ENCODE measurements at regions not wholly inside any gene's neighbourhood (a gene's known extent, or its start where the extent isn't known, plus 50 kb on each side); places are given as distances from the start of the nearest gene placed in this dataset.

- Histone ChIP-seq H3K27me3 (ENCODE audit: insufficient read depth, low read length) (no peaks in the 10 kb centered on the region), H3K9ac (ENCODE audit: low read length) (no peak overlapping the region), H3K36me3 (ENCODE audit: control insufficient read depth in 1 of 2, insufficient read depth in 2 of 2, low read length in 2 of 2) (no peaks in the 10 kb centered on the region), H3K14ac (ENCODE audit: low read length) (no peak overlapping the region), H3K9me3 (ENCODE audit: insufficient read depth, low read depth, low read length) (no peaks in the 10 kb centered on the region), H2AK5ac (ENCODE audit: low read length) (no peak overlapping the region), H3K18ac (ENCODE audit: low read length) (no peak overlapping the region), H2BK12ac (ENCODE audit: low read length) (no peak overlapping the region), H3K79me2 (ENCODE audit: control insufficient read depth, insufficient read depth, low read length, poor library complexity) (no peaks in the 10 kb centered on the region), H3K4me3 (ENCODE audit: low read depth, low read length) (no peak overlapping the region), H3K79me1 (ENCODE audit: low read length) (no peaks in the 10 kb centered on the region), H4K8ac (ENCODE audit: low read depth, low read length) (no peak overlapping the region), H3K4me1 (ENCODE audit: control insufficient read depth in 1 of 2, insufficient read depth in 2 of 2, low read length in 2 of 2) (no peaks in the 10 kb centered on the region), H3K27ac (ENCODE audit: low read depth, low read length) (no peak overlapping the region), H4K12ac (ENCODE audit: low read depth, low read length) (no peak overlapping the region), H2BK120ac (ENCODE audit: insufficient read depth, low read length, poor library complexity) (no peak overlapping the region), H2BK5ac (ENCODE audit: low read depth, low read length, poor library complexity) (no peak overlapping the region), H3K4me2 (ENCODE audit: low read length) (no peak overlapping the region), H2AFZ (ENCODE audit: insufficient read depth, low read length, poor library complexity) (no peak overlapping the region), H3K4ac (ENCODE audit: low read depth, low read length) (no peak overlapping the region), H4K91ac (ENCODE audit: low read depth, low read length) (no peak overlapping the region), H3K23ac (ENCODE audit: low read length) (no peak overlapping the region)
- no peak for DNase-seq
- no CpG with 5 or more reads among the region's 1 CpG for WGBS (ENCODE audit: extremely low coverage, insufficient coverage, insufficient read length)
These were observed 672.6 kb downstream of the CENPC start for GRCh38 chr4:66872661-66873060.

- Histone ChIP-seq H3K23ac (ENCODE audit: low read length) (no peak overlapping the region), H3K4me3 (ENCODE audit: low read depth, low read length) (no peak overlapping the region), H2BK5ac (ENCODE audit: low read depth, low read length, poor library complexity) (no peak overlapping the region), H4K8ac (ENCODE audit: low read depth, low read length) (no peak overlapping the region), H4K12ac (ENCODE audit: low read depth, low read length) (no peak overlapping the region), H3K36me3 (ENCODE audit: control insufficient read depth in 1 of 2, insufficient read depth in 2 of 2, low read length in 2 of 2) (no peaks in the 10 kb centered on the region), H3K4ac (ENCODE audit: low read depth, low read length) (no peak overlapping the region), H3K9ac (ENCODE audit: low read length) (no peak overlapping the region), H3K79me1 (ENCODE audit: low read length) (no peaks in the 10 kb centered on the region), H3K4me2 (ENCODE audit: low read length) (no peak overlapping the region), H2AFZ (ENCODE audit: insufficient read depth, low read length, poor library complexity) (no peak overlapping the region), H3K14ac (ENCODE audit: low read length) (no peak overlapping the region), H3K27ac (ENCODE audit: low read depth, low read length) (no peak overlapping the region), H2BK120ac (ENCODE audit: insufficient read depth, low read length, poor library complexity) (no peak overlapping the region), H3K4me1 (ENCODE audit: control insufficient read depth in 1 of 2, insufficient read depth in 2 of 2, low read length in 2 of 2) (no peaks in the 10 kb centered on the region), H2BK12ac (ENCODE audit: low read length) (no peak overlapping the region), H4K91ac (ENCODE audit: low read depth, low read length) (no peak overlapping the region), H3K79me2 (ENCODE audit: control insufficient read depth, insufficient read depth, low read length, poor library complexity) (no peaks in the 10 kb centered on the region), H2AK5ac (ENCODE audit: low read length) (no peak overlapping the region), H3K9me3 (ENCODE audit: insufficient read depth, low read depth, low read length) (no peaks in the 10 kb centered on the region), H3K27me3 (ENCODE audit: insufficient read depth, low read length) (no peaks in the 10 kb centered on the region), H3K18ac (ENCODE audit: low read length) (no peak overlapping the region)
- no peak for DNase-seq
These were observed 681.8 kb downstream of the CENPC start for GRCh38 chr4:66863481-66863880.

GRCh38 chr4:66855956-66856355, 689.3 kb downstream of the CENPC start:
- H2AFZ ChIP-seq (ENCODE audit: insufficient read depth, low read length, poor library complexity): no peak overlapping the region
- no peak overlapping the region for H2BK5ac ChIP-seq (ENCODE audit: low read depth, low read length, poor library complexity)
- no peak overlapping the region for H4K12ac ChIP-seq (ENCODE audit: low read depth, low read length)
- no peak overlapping the region for H2BK12ac ChIP-seq (ENCODE audit: low read length)
- no peak overlapping the region for H3K4me2 ChIP-seq (ENCODE audit: low read length)
- no peak overlapping the region for H2AK5ac ChIP-seq (ENCODE audit: low read length)
- no peak overlapping the region for H3K14ac ChIP-seq (ENCODE audit: low read length)
- no peak overlapping the region for H3K18ac ChIP-seq (ENCODE audit: low read length)
- WGBS (ENCODE audit: extremely low coverage, insufficient coverage, insufficient read length): no CpG with 5 or more reads among the region's 1 CpG
- no peak overlapping the region for H2BK120ac ChIP-seq (ENCODE audit: insufficient read depth, low read length, poor library complexity)
- H4K91ac ChIP-seq (ENCODE audit: low read depth, low read length): no peak overlapping the region
- no peaks in the 10 kb centered on the region for H3K36me3 ChIP-seq (ENCODE audit: control insufficient read depth in 1 of 2, insufficient read depth in 2 of 2, low read length in 2 of 2)
- H3K23ac ChIP-seq (ENCODE audit: low read length): no peak overlapping the region
- H3K79me1 ChIP-seq (ENCODE audit: low read length): no peaks in the 10 kb centered on the region
- no peaks in the 10 kb centered on the region for H3K27me3 ChIP-seq (ENCODE audit: insufficient read depth, low read length)
- no peak overlapping the region for H3K4me3 ChIP-seq (ENCODE audit: low read depth, low read length)
- H3K4me1 ChIP-seq (ENCODE audit: control insufficient read depth in 1 of 2, insufficient read depth in 2 of 2, low read length in 2 of 2): no peaks in the 10 kb centered on the region
- H3K27ac ChIP-seq (ENCODE audit: low read depth, low read length): no peak overlapping the region
- DNase-seq: no peak
- no peak overlapping the region for H3K9ac ChIP-seq (ENCODE audit: low read length)
- no peaks in the 10 kb centered on the region for H3K9me3 ChIP-seq (ENCODE audit: insufficient read depth, low read depth, low read length)
- no peaks in the 10 kb centered on the region for H3K79me2 ChIP-seq (ENCODE audit: control insufficient read depth, insufficient read depth, low read length, poor library complexity)
- no peak overlapping the region for H3K4ac ChIP-seq (ENCODE audit: low read depth, low read length)
- H4K8ac ChIP-seq (ENCODE audit: low read depth, low read length): no peak overlapping the region

GRCh38 chr4:66853845-66854244, 691.5 kb downstream of the CENPC start:
- H2BK120ac ChIP-seq (ENCODE audit: insufficient read depth, low read length, poor library complexity): no peak overlapping the region
- no peak overlapping the region for H3K4me3 ChIP-seq (ENCODE audit: low read depth, low read length)
- no peak overlapping the region for H2BK5ac ChIP-seq (ENCODE audit: low read depth, low read length, poor library complexity)
- no peak overlapping the region for H3K4me2 ChIP-seq (ENCODE audit: low read length)
- H3K18ac ChIP-seq (ENCODE audit: low read length): no peak overlapping the region
- no peak overlapping the region for H3K9ac ChIP-seq (ENCODE audit: low read length)
- H3K79me2 ChIP-seq (ENCODE audit: control insufficient read depth, insufficient read depth, low read length, poor library complexity): no peaks in the 10 kb centered on the region
- H3K9me3 ChIP-seq (ENCODE audit: insufficient read depth, low read depth, low read length): no peaks in the 10 kb centered on the region
- no peak overlapping the region for H4K8ac ChIP-seq (ENCODE audit: low read depth, low read length)
- no peaks in the 10 kb centered on the region for H3K79me1 ChIP-seq (ENCODE audit: low read length)
- no peaks in the 10 kb centered on the region for H3K36me3 ChIP-seq (ENCODE audit: control insufficient read depth in 1 of 2, insufficient read depth in 2 of 2, low read length in 2 of 2)
- H3K23ac ChIP-seq (ENCODE audit: low read length): no peak overlapping the region
- DNase-seq: no peak
- H3K27me3 ChIP-seq (ENCODE audit: insufficient read depth, low read length): no peaks in the 10 kb centered on the region
- no peak overlapping the region for H4K12ac ChIP-seq (ENCODE audit: low read depth, low read length)
- no peak overlapping the region for H2AFZ ChIP-seq (ENCODE audit: insufficient read depth, low read length, poor library complexity)
- WGBS (ENCODE audit: extremely low coverage, insufficient coverage, insufficient read length): no CpG with 5 or more reads among the region's 3 CpGs
- no peak overlapping the region for H2BK12ac ChIP-seq (ENCODE audit: low read length)
- H2AK5ac ChIP-seq (ENCODE audit: low read length): no peak overlapping the region
- no peak overlapping the region for H3K27ac ChIP-seq (ENCODE audit: low read depth, low read length)
- no peak overlapping the region for H3K14ac ChIP-seq (ENCODE audit: low read length)
- H3K4ac ChIP-seq (ENCODE audit: low read depth, low read length): no peak overlapping the region
- H3K4me1 ChIP-seq (ENCODE audit: control insufficient read depth in 1 of 2, insufficient read depth in 2 of 2, low read length in 2 of 2): no peaks in the 10 kb centered on the region
- H4K91ac ChIP-seq (ENCODE audit: low read depth, low read length): no peak overlapping the region

- Histone ChIP-seq H3K27me3 (ENCODE audit: insufficient read depth, low read length) (no peaks in the 10 kb centered on the region), H3K9me3 (ENCODE audit: insufficient read depth, low read depth, low read length) (no peaks in the 10 kb centered on the region), H2AK5ac (ENCODE audit: low read length) (no peak overlapping the region), H4K8ac (ENCODE audit: low read depth, low read length) (no peak overlapping the region), H2BK5ac (ENCODE audit: low read depth, low read length, poor library complexity) (no peak overlapping the region), H3K4me1 (ENCODE audit: control insufficient read depth in 1 of 2, insufficient read depth in 2 of 2, low read length in 2 of 2) (no peaks in the 10 kb centered on the region), H3K36me3 (ENCODE audit: control insufficient read depth in 1 of 2, insufficient read depth in 2 of 2, low read length in 2 of 2) (no peaks in the 10 kb centered on the region), H3K23ac (ENCODE audit: low read length) (no peak overlapping the region), H3K4me3 (ENCODE audit: low read depth, low read length) (no peak overlapping the region), H2BK120ac (ENCODE audit: insufficient read depth, low read length, poor library complexity) (no peak overlapping the region), H3K9ac (ENCODE audit: low read length) (no peak overlapping the region), H3K27ac (ENCODE audit: low read depth, low read length) (no peak overlapping the region), H3K4me2 (ENCODE audit: low read length) (no peak overlapping the region), H4K12ac (ENCODE audit: low read depth, low read length) (no peak overlapping the region), H3K79me2 (ENCODE audit: control insufficient read depth, insufficient read depth, low read length, poor library complexity) (no peaks in the 10 kb centered on the region), H3K79me1 (ENCODE audit: low read length) (no peaks in the 10 kb centered on the region), H3K18ac (ENCODE audit: low read length) (no peak overlapping the region), H2AFZ (ENCODE audit: insufficient read depth, low read length, poor library complexity) (no peak overlapping the region), H2BK12ac (ENCODE audit: low read length) (no peak overlapping the region), H3K14ac (ENCODE audit: low read length) (no peak overlapping the region), H4K91ac (ENCODE audit: low read depth, low read length) (no peak overlapping the region), H3K4ac (ENCODE audit: low read depth, low read length) (no peak overlapping the region)
- DNase-seq: no peak
- no CpG with 5 or more reads among the region's 2 CpGs for WGBS (ENCODE audit: extremely low coverage, insufficient coverage, insufficient read length)
These were observed 692.5 kb downstream of the CENPC start for GRCh38 chr4:66852843-66853242.
